Endothelial cell (in vitro differentiated cells): ENCODE measurements at regions not wholly inside any gene's neighbourhood (a gene's known extent, or its start where the extent isn't known, plus 50 kb on each side); places are given as distances from the start of the nearest gene placed in this dataset.

Source experiments
- DNase-seq: peaks from one replicate; pipeline ENCODE4 v3.0.0; 2021; ENCODE audit warnings: low spot score
- H3K27ac Mint-ChIP-seq: one replicate; pipeline ENCODE4 v1.8.0; 2021; ENCODE audit warnings: mixed read lengths, inconsistent platforms; ENCODE audit not compliant: unreplicated experiment
- H3K27me3 Mint-ChIP-seq: one replicate; pipeline ENCODE4 v1.8.0; 2021; ENCODE audit warnings: mild to moderate bottlenecking, moderate library complexity, mixed read lengths, inconsistent platforms; ENCODE audit not compliant: unreplicated experiment
- H3K36me3 Mint-ChIP-seq: one replicate; pipeline ENCODE4 v1.8.0; 2021; ENCODE audit warnings: mild to moderate bottlenecking, low read depth, mixed read lengths, inconsistent platforms; ENCODE audit not compliant: unreplicated experiment
- H3K4me1 Mint-ChIP-seq: one replicate; pipeline ENCODE4 v1.8.0; 2021; ENCODE audit warnings: mild to moderate bottlenecking, mixed read lengths, inconsistent platforms; ENCODE audit not compliant: unreplicated experiment
- H3K4me3 Mint-ChIP-seq: one replicate; pipeline ENCODE4 v1.8.0; 2021; ENCODE audit warnings: mild to moderate bottlenecking, mixed read lengths, inconsistent platforms; ENCODE audit not compliant: unreplicated experiment
- H3K9me3 Mint-ChIP-seq: one replicate; pipeline ENCODE4 v1.8.0; 2021; ENCODE audit warnings: mixed read lengths, inconsistent platforms; ENCODE audit not compliant: unreplicated experiment
- CTCF ChIP-seq: fragments of 200-600 bp; sonication (generic); IDR thresholded peaks from one replicate; pipeline ENCODE4 v1.5.0; 2021; ENCODE audit warnings: antibody characterized with exemption; ENCODE audit not compliant: unreplicated experiment

GRCh38 chr11:11025087-11025486 is 167.2 kb upstream of the ZBED5 start:
- Mint-ChIP-seq H3K4me1 (peaks cover 8% of the 10 kb centered on the region), H3K27me3 (peaks cover 2% of the 10 kb centered on the region), H3K36me3 (no peaks in the 10 kb centered on the region), H3K4me3 (no peak overlapping the region), H3K27ac (no peak overlapping the region), H3K9me3 (no peaks in the 10 kb centered on the region)
- TF ChIP-seq CTCF = no peak
- DNase-seq = no peak

GRCh38 chr11:11022125-11022730 is 164.4 kb upstream of the ZBED5 start:
- no peak overlapping the region for H3K4me3 Mint-ChIP-seq
- no peaks in the 10 kb centered on the region for H3K36me3 Mint-ChIP-seq
- H3K27me3 Mint-ChIP-seq = peaks cover 2% of the 10 kb centered on the region
- no peak overlapping the region for H3K27ac Mint-ChIP-seq
- DNase-seq = no peak
- no peaks in the 10 kb centered on the region for H3K9me3 Mint-ChIP-seq
- TF ChIP-seq CTCF = peak; percentile 47
- peaks cover 10% of the 10 kb centered on the region for H3K4me1 Mint-ChIP-seq

- Mint-ChIP-seq H3K36me3 (no peaks in the 10 kb centered on the region), H3K4me1 (peaks cover 10% of the 10 kb centered on the region), H3K27me3 (peaks cover 2% of the 10 kb centered on the region), H3K9me3 (no peaks in the 10 kb centered on the region), H3K4me3 (no peak overlapping the region), H3K27ac (no peak overlapping the region)
- no peak for TF ChIP-seq CTCF
- no peak for DNase-seq
These were observed 163.7 kb upstream of the ZBED5 start for GRCh38 chr11:11021563-11021962.

GRCh38 chr11:11020747-11021149 is 162.9 kb upstream of the ZBED5 start:
- H3K9me3 Mint-ChIP-seq = no peaks in the 10 kb centered on the region
- H3K27me3 Mint-ChIP-seq = peaks cover 2% of the 10 kb centered on the region
- peaks cover 10% of the 10 kb centered on the region for H3K4me1 Mint-ChIP-seq
- TF ChIP-seq CTCF = no peak
- no peak overlapping the region for H3K4me3 Mint-ChIP-seq
- H3K36me3 Mint-ChIP-seq = no peaks in the 10 kb centered on the region
- no peak overlapping the region for H3K27ac Mint-ChIP-seq
- no peak for DNase-seq

GRCh38 chr11:11020219-11020726 is 162.4 kb upstream of the ZBED5 start:
- H3K27me3 Mint-ChIP-seq = peaks cover 2% of the 10 kb centered on the region
- TF ChIP-seq CTCF = no peak
- no peaks in the 10 kb centered on the region for H3K9me3 Mint-ChIP-seq
- no peak overlapping the region for H3K27ac Mint-ChIP-seq
- no peak overlapping the region for H3K4me3 Mint-ChIP-seq
- DNase-seq = no peak
- peaks cover 10% of the 10 kb centered on the region for H3K4me1 Mint-ChIP-seq
- no peaks in the 10 kb centered on the region for H3K36me3 Mint-ChIP-seq
